ENCODE measurements at regions not wholly inside any gene's neighbourhood (a gene's known extent, or its start where the extent isn't known, plus 50 kb on each side); places are given as distances from the start of the nearest gene placed in this dataset.

- no peak for TF ChIP-seq CTCF (IDR thresholded peaks at IDR 0.05)
- TF ChIP-seq POLR2A (IDR thresholded peaks at IDR 0.05): no peak
These were observed 583.7 kb upstream of the B3GAT1 start for GRCh38 chr11:134995741-134996140.

Measured in adrenal gland (tissue), 5 donors.